ENCODE measurements at regions not wholly inside any gene's neighbourhood (a gene's known extent, or its start where the extent isn't known, plus 50 kb on each side); places are given as distances from the start of the nearest gene placed in this dataset.

DNA sequence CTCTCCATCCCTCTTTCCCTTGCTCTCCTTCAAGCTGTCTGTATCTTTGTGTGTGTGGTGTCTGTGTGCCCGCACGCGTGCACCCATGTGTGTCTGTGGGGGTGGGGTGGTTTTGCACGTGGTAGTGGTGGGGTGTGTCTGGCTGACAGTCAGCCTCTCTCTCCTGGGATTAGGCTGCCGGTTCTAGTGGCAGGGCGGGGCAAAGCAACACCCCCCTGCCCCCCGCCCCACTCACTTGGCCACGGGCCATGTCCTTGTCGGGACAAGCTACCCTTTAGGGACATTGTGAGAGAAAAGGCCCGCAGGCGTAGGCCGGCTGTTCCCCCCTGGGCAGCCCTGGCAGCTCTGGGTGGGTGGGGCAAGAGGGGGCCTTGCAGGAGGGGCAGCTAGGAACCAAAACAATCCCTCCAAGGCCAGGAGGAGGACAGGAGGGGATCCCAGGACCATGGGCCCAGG lies 182.6 kb downstream of the ALG10 start:
- Histone ChIP-seq H2AK5ac (ENCODE audit: insufficient read length, low read length) (no peak overlapping the region), H4K20me1 (ENCODE audit: control insufficient read depth, insufficient read depth, insufficient read length) (no peaks in the 10 kb centered on the region), H2BK120ac (ENCODE audit: low read depth, low read length, poor library complexity, severe bottlenecking) (no peak overlapping the region), H3K4me1 (ENCODE audit: insufficient read depth, low read length) (no peaks in the 10 kb centered on the region), H3T11ph (ENCODE audit: low read length) (no peak overlapping the region), H3K27ac (ENCODE audit: insufficient read length, low read depth, low read length) (no peak overlapping the region), H2BK15ac (ENCODE audit: low read depth, low read length) (no peak overlapping the region), H3K79me1 (ENCODE audit: insufficient read depth, low read depth, low read length, poor library complexity, severe bottlenecking) (no peaks in the 10 kb centered on the region), H2AFZ (ENCODE audit: low read length) (no peak overlapping the region), H2BK20ac (ENCODE audit: low read depth, low read length, poor library complexity, severe bottlenecking) (no peak overlapping the region), H3K14ac (ENCODE audit: insufficient read depth, low read length) (no peak overlapping the region), H2BK5ac (ENCODE audit: insufficient read length, low read length) (no peak overlapping the region), H3K18ac (ENCODE audit: insufficient read length, low read depth, low read length) (no peak overlapping the region), H4K8ac (replicated peaks; ENCODE audit: insufficient read length, low read depth, low read length) (no peak overlapping the region), H2BK12ac (ENCODE audit: insufficient read length, low read depth, low read length) (no peak overlapping the region), H3K4ac (ENCODE audit: low read depth, low read length) (no peak overlapping the region), H3K9me3 (ENCODE audit: control insufficient read depth, low read depth, low read length) (peaks cover 57% of the 10 kb centered on the region), H4K91ac (ENCODE audit: insufficient read length, low read depth, low read length) (no peak overlapping the region), H3K23me2 (ENCODE audit: insufficient read length, low read depth, low read length, poor library complexity, severe bottlenecking) (no peaks in the 10 kb centered on the region), H3K27me3 (ENCODE audit: insufficient read depth, low read length) (no peaks in the 10 kb centered on the region), H3K79me2 (ENCODE audit: insufficient read depth, low read length) (no peaks in the 10 kb centered on the region), H3K4me2 (ENCODE audit: insufficient read depth, insufficient read length, low read length) (no peak overlapping the region), H3K23ac (ENCODE audit: insufficient read length, low read depth, low read length) (no peak overlapping the region), H4K5ac (ENCODE audit: insufficient read length, low read depth, low read length) (no peak overlapping the region), H3K56ac (ENCODE audit: insufficient read length, low read depth, low read length) (no peak overlapping the region), H3K9ac (ENCODE audit: extremely low read depth, insufficient read length, low read length) (no peak overlapping the region)
- Mint-ChIP-seq H3K4me3 (no peak overlapping the region; a peak in 1 of 5 replicates), H3K4me1 (no peaks in the 10 kb centered on the region), H3K27ac (no peak overlapping the region), H3K9me3 (peaks cover 79 to 91% of the 10 kb centered on the region in 2 experiments), H3K36me3 (ENCODE audit: insufficient read depth in 1 of 3, low read depth in 3 of 3) (peaks cover 26 to 32% (median 31%) of the 10 kb centered on the region in 3 experiments), H3K27me3 (ENCODE audit: low read depth) (no peaks in the 10 kb centered on the region; the same call in none of the 2 replicates)
- DNase-seq: no peak
- WGBS (ENCODE audit: extremely low coverage, insufficient read length, low lambda C conversion rate): no CpG with 5 or more reads among the region's 12 CpGs
- no peak for TF ChIP-seq CTCF (conservative IDR thresholded peaks at IDR 0.05)

Data from H9 (cell line).